Progenitor cell of endocrine pancreas (in vitro differentiated cells): ENCODE measurements at regions not wholly inside any gene's neighbourhood (a gene's known extent, or its start where the extent isn't known, plus 50 kb on each side); places are given as distances from the start of the nearest gene placed in this dataset.

Experiments used
- DNase-seq: peaks from one replicate; pipeline ENCODE4 v3.0.0; 2021; ENCODE audit warnings: low spot score; ENCODE audit not compliant: unreplicated experiment
- H3K27ac Mint-ChIP-seq: 2 replicates; pipeline ENCODE4 v1.8.0; 2021; ENCODE audit warnings: mild to moderate bottlenecking, moderate library complexity, mixed read lengths
- H3K27me3 Mint-ChIP-seq: 2 replicates; pipeline ENCODE4 v1.8.0; 2021; ENCODE audit warnings: mixed read lengths
- H3K36me3 Mint-ChIP-seq: 2 replicates; pipeline ENCODE4 v1.8.0; 2022; ENCODE audit warnings: mixed read lengths; ENCODE audit not compliant: insufficient read depth
- H3K4me1 Mint-ChIP-seq: 2 replicates; pipeline ENCODE4 v1.8.0; 2021; ENCODE audit warnings: low read depth, mixed read lengths
- H3K4me3 Mint-ChIP-seq: 2 replicates; pipeline ENCODE4 v1.8.0; 2021; ENCODE audit warnings: low read depth, mild to moderate bottlenecking, moderate library complexity, mixed read lengths
- H3K9me3 Mint-ChIP-seq: 2 replicates; pipeline ENCODE4 v1.8.0; 2021; ENCODE audit warnings: low read depth, mixed read lengths
- TF ChIP-seq, protein P1 (sequence below): fragments of 200-600 bp; sonication (generic); IDR thresholded peaks from one replicate; pipeline ENCODE4 v1.5.0; 2021; ENCODE audit warnings: antibody characterized with exemption, mild to moderate bottlenecking; ENCODE audit not compliant: unreplicated experiment

DNA sequence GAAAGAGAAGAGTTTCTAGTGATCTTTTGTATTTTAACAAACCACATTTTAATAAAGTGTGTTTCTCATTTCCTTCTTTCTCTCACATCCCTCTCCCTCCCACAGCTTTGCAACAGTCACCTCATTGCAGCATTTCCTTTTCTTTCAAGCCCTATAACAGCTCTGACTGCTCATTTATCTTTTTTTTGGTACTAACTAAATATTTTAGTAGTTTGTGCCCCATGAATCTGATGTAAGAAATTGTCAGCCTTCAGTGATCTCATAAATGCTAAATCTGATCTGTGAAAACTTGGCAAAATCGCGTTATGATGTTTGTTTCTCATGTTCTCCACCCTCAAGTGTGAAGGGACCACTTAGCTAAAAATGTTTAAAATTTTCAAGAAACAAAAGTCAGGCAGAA lies 258.5 kb upstream of the SLIT2 start:
- no peak overlapping the region for H3K27ac Mint-ChIP-seq
- no peaks in the 10 kb centered on the region for H3K4me1 Mint-ChIP-seq
- H3K36me3 Mint-ChIP-seq, result no peaks in the 10 kb centered on the region
- no peak for DNase-seq
- H3K9me3 Mint-ChIP-seq, result no peaks in the 10 kb centered on the region
- TF ChIP-seq, protein P1, sequence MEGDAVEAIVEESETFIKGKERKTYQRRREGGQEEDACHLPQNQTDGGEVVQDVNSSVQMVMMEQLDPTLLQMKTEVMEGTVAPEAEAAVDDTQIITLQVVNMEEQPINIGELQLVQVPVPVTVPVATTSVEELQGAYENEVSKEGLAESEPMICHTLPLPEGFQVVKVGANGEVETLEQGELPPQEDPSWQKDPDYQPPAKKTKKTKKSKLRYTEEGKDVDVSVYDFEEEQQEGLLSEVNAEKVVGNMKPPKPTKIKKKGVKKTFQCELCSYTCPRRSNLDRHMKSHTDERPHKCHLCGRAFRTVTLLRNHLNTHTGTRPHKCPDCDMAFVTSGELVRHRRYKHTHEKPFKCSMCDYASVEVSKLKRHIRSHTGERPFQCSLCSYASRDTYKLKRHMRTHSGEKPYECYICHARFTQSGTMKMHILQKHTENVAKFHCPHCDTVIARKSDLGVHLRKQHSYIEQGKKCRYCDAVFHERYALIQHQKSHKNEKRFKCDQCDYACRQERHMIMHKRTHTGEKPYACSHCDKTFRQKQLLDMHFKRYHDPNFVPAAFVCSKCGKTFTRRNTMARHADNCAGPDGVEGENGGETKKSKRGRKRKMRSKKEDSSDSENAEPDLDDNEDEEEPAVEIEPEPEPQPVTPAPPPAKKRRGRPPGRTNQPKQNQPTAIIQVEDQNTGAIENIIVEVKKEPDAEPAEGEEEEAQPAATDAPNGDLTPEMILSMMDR, result no peak
- no peak overlapping the region for H3K4me3 Mint-ChIP-seq
- H3K27me3 Mint-ChIP-seq, result no peaks in the 10 kb centered on the region

DNA sequence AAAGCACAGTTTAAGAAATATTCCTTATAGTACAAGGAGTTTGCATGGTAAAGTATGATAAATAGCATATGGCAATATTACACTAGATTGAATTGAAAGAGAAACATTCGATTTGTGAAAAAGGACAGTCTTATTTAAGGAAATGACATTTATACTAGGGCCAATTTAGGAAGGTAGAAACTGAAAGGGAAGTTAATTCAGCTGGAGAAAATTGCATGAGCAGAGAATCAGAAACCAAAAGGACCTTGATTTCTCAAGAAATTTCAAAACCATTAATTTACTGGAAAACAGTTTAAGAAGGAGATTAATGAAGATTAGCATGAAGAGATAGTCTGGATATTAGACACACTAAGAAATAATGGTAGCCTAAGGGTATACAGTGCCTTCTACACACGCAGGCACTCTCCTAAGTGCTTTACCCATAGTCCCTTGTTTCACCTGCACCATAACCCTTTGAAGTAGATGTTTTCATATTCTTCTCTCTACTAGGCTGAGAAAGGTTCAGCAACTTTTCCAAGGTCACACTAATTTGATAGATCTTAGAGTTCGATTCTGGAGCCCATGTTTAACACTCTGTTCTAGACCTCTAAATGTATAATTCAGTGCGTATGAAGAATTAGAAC lies 259.1 kb upstream of the SLIT2 start:
- no peaks in the 10 kb centered on the region for H3K9me3 Mint-ChIP-seq
- H3K27ac Mint-ChIP-seq, result no peak overlapping the region
- TF ChIP-seq, protein P1, result no peak
- H3K36me3 Mint-ChIP-seq, result no peaks in the 10 kb centered on the region
- H3K4me3 Mint-ChIP-seq, result no peak overlapping the region
- DNase-seq, result no peak
- no peaks in the 10 kb centered on the region for H3K4me1 Mint-ChIP-seq
- H3K27me3 Mint-ChIP-seq, result no peaks in the 10 kb centered on the region

DNA sequence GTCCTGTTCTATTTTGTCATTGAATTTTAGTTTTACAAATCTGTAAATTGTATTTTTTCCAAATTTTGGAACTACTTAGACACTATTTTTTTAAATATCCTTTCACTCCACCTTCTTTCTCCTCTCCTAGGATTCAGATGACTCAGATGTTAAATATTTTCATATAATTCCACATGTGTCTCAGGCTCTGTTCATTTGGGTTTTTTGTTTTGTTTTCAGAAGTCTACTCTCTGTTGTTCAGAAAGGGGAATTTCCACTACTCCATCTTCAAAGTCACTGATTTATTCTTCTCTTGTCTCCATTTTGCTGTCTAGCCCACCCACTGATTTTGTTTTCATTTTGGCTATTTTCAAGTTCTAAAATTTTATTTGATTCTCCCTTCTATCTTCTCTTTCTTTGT lies 264.0 kb upstream of the SLIT2 start:
- peak overlapping the region; percentile 10 for H3K27ac Mint-ChIP-seq
- no peaks in the 10 kb centered on the region for H3K36me3 Mint-ChIP-seq
- H3K27me3 Mint-ChIP-seq, result no peaks in the 10 kb centered on the region

DNA sequence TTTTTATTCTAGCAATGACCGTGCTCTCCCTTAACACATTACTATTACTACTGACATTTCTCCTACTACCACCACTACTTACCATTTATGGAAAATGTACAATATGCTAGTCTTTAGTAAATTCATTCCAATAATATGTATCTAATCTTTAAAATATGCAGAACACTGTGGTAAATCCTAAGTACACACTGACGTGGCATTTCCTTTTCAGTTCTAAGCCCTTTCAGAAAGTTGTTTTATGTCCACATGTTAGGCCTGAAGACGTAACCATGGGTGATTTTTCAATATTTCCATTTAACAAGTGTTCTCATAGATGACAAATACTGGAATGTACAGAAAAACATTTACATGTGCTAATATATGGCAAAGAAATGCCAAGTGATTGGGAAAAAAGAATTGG lies 268.6 kb upstream of the SLIT2 start:
- Mint-ChIP-seq H3K9me3 (peaks cover 3% of the 10 kb centered on the region), H3K36me3 (no peaks in the 10 kb centered on the region), H3K4me1 (no peaks in the 10 kb centered on the region), H3K4me3 (no peak overlapping the region), H3K27ac (no peak overlapping the region), H3K27me3 (no peaks in the 10 kb centered on the region)
- TF ChIP-seq, protein P1, result no peak
- no peak for DNase-seq

More for the DNA sequence above, 264.0 kb upstream of the SLIT2 start:
- TF ChIP-seq, protein P1, result no peak
- no peak for DNase-seq
- Mint-ChIP-seq H3K9me3 (no peaks in the 10 kb centered on the region), H3K4me1 (no peaks in the 10 kb centered on the region), H3K4me3 (no peak overlapping the region)

DNA sequence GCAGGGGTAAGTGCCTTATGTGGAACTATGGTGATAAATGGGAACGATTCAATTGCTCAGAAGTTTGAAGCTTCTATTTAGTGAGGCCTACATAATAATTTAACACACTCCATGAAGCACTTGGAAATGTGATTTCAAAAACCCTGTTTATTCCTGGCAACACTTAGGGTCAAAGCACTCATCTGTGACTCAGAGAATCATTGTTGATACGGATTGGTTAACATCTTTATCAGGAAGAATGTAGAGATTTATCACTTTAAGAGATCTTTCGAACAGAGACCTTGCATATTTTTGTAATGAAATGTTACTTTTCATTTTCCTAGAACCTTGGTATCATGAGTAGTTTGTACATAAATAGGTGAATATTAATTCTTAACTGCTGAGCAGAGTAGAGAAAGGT lies 269.1 kb upstream of the SLIT2 start:
- Mint-ChIP-seq H3K27ac (no peak overlapping the region), H3K27me3 (no peaks in the 10 kb centered on the region), H3K4me3 (no peak overlapping the region), H3K9me3 (peaks cover 8% of the 10 kb centered on the region), H3K4me1 (no peaks in the 10 kb centered on the region), H3K36me3 (no peaks in the 10 kb centered on the region)
- TF ChIP-seq, protein P1, result no peak
- DNase-seq, result no peak
